GM21619 (cell line): ENCODE measurements at regions not wholly inside any gene's neighbourhood (a gene's known extent, or its start where the extent isn't known, plus 50 kb on each side); places are given as distances from the start of the nearest gene placed in this dataset.

ENCODE experiments used
- ATAC-seq: cut with Tn5 transposase; IDR thresholded peaks from one replicate; pipeline ENCODE4 v1.9.1; 2021; ENCODE audit not compliant: unreplicated experiment

DNA sequence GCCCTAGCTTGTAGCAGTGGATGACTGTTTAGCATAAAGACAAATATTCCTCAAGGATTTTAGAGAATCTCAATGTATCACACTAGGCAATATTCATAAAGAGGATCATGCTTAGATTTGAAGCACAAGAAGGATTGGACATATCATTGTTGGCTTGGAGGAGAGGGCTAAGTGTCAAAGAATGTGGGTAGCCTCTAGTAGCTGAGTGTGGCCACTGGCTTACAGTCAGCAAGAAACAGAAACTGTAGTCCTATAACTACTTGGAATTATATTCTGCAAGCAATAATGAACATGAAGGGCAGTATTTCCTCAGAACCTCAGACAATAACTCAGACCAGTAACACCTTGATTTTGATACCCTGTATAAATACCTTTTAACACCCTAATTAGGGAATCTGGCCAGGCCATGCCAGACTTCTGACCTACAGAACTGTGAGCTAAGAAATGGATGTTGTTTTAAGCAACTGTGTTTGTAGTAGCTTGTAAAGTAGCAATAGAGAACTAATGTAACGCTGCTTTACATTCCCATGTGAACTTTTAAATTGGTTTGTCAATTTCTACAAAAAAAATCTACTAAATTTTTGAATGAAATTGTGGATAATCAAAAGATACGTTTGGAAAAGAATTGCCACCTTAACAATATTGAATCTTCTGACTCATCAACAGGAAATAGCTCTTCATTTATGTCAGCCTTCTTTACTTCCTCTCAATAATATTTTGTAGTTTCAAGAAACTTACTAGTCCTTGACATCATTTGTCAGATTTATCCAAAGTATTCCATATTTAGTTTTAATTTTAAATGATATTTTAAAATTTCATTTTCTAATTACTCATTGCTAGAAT, 65.2 kb upstream of the RSPO3 start:
- no peak for ATAC-seq

DNA sequence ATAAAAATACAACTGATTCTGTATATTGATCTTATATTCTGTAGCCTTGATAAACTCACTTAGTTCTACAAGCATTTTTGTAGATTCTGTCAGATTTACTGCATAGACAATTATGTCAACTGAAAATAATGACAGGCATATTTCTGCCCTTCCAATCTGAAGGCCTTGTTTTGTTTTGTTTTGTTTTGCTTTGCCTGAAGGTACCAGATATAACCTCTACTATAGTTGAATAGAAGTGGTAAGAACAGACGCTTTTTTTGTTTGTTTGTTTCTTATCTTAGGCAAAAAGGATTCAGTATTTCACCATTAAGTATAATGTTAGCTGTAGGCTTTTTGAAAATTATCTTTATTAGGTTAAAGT, 64.6 kb upstream of the RSPO3 start:
- ATAC-seq: no peak

DNA sequence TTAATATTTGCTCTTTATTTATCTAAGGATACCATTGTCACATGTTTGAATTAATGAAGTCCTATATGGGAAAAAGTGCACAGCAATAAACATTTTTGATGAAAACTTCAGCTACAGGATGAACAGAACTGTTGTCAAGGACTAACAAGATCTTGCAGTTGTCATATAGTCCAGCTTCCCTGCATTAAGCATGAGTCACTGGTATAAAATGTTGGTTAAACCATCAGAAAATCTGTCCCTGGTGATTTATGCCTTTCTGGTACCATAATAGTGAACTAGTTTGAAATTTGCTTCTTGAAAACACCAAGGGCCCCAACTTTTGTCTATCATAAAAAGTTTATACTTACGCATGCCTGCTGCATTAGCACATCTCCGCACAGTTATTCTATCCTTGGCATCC, 60.4 kb upstream of the RSPO3 start:
- no peak for ATAC-seq

DNA sequence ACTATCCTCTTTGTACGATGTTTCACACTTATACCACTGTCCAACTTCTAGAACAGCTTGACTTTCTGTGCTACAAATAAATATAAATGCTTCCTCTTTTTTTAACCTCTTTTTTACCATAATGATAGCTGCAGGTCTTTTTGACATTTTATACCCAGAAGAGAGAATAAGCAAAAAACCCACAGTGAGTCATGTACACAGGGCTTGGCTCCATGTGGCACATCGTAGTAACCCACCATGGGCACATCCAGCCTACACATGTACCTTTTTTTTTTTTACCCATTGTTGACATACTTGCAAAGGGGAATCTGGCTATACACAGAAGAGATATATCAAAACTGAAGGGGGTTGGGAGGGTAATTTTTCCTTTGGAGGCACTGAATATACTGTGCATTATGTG, 59.5 kb upstream of the RSPO3 start:
- ATAC-seq: no peak
